Aorta (tissue), 5 donors: ENCODE measurements at regions not wholly inside any gene's neighbourhood (a gene's known extent, or its start where the extent isn't known, plus 50 kb on each side); places are given as distances from the start of the nearest gene placed in this dataset.
A peak's percentile ranks its signal among the peaks of the same experiment; 100 is the strongest.

Experiments used
- ATAC-seq: fragments of 200-7000 bp; cut with Tn5 transposase; one replicate; pipeline ENCODE4 v1.9.1; 2022; ENCODE audit warnings: moderate library complexity; ENCODE audit not compliant: low FRiP score
- DNase-seq, 2 donors: peaks; one replicate each; pipeline ENCODE4 v3.0.0-alpha.2; 2020
- H3K27ac ChIP-seq, 2 donors: one replicate each; pipeline ENCODE4 v1.5.1; 2013; ENCODE audit warnings: low read length in 2 of 2, mild to moderate bottlenecking in 2 of 2, moderate library complexity in 2 of 2, control low read depth in 1 of 2, inconsistent platforms in 1 of 2, low read depth in 1 of 2
- H3K27me3 ChIP-seq, 2 donors: one replicate each; pipeline ENCODE4 v1.6.1; 2013; ENCODE audit warnings: control low read depth in 1 of 2, low read length in 1 of 2, mild to moderate bottlenecking in 1 of 2, moderate library complexity in 1 of 2; ENCODE audit not compliant: insufficient read depth in 2 of 2, control insufficient read depth in 1 of 2
- H3K36me3 ChIP-seq, 2 donors: one replicate each; pipeline ENCODE4 v1.6.1; 2013; ENCODE audit warnings: control low read depth in 1 of 2, low read length in 1 of 2, mild to moderate bottlenecking in 1 of 2; ENCODE audit not compliant: insufficient read depth in 2 of 2, control insufficient read depth in 1 of 2
- H3K4me1 ChIP-seq, 2 donors: one replicate each; pipeline ENCODE4 v1.6.1; 2013; ENCODE audit warnings: low read length in 2 of 2, control low read depth in 1 of 2, mild to moderate bottlenecking in 1 of 2, moderate library complexity in 1 of 2; ENCODE audit not compliant: insufficient read depth in 2 of 2, control insufficient read depth in 1 of 2
- H3K4me3 ChIP-seq, 2 donors: one replicate each; pipeline ENCODE4 v1.5.1; 2013; ENCODE audit warnings: low read length in 2 of 2, control low read depth in 1 of 2, mild to moderate bottlenecking in 1 of 2
- H3K9me3 ChIP-seq: one replicate; pipeline ENCODE4 v1.6.1; 2013; ENCODE audit warnings: mild to moderate bottlenecking, low read length; ENCODE audit not compliant: control insufficient read depth
- WGBS, 2 donors: extraction: QIAGEN DNeasy Blood & Tissue Kit; methylation state at CpG; one replicate each; pipeline ENCODE4 v1.1.7; 2013; 5-methylcytosine and 5-hydroxymethylcytosine counted together
- intact Hi-C, 2 donors: fragments of 100-400 bp; cut with DNase I; formaldehyde crosslinking; loops; one replicate each; pipeline versions ENCODE4 v1.14.2 to v1.15.0; 2022
- donor health status: healthy with polysubstance abuse.
- donor health status: Bipolar disorder and iron deficiency.
- donor health status: DM: no; HTN: no; CAD: no.
- donor health status: DM: no; HTN: no; CAD: no.
- donor health status: DM: yes; HTN: yes; CAD: no.

GRCh38 chr4:17265139-17265538 is 246.8 kb downstream of the QDPR start:
- Histone ChIP-seq H3K9me3 (no peaks in the 10 kb centered on the region), H3K36me3 (no peaks in the 10 kb centered on the region), H3K4me3 (no peak overlapping the region), H3K27ac (no peak overlapping the region), H3K4me1 (no peaks in the 10 kb centered on the region), H3K27me3 (no peaks in the 10 kb centered on the region)
- no peak for DNase-seq
- 85 to 92% methylated on average over 2 of the region's 2 CpGs for WGBS, 2 donors
- ATAC-seq: no peak
- intact Hi-C loops: no loop called here

GRCh38 chr4:17260166-17260907 is 251.6 kb downstream of the QDPR start:
- 83 to 89% methylated on average over 4 of the region's 4 CpGs for WGBS, 2 donors
- DNase-seq (no peak), ATAC-seq (peak; percentile 7)

GRCh38 chr4:17258106-17258505 is 253.8 kb downstream of the QDPR start:
- H3K36me3 ChIP-seq: no peaks in the 10 kb centered on the region
- intact Hi-C loops: no loop called here
- no peak for ATAC-seq
- no peaks in the 10 kb centered on the region for H3K9me3 ChIP-seq
- no peaks in the 10 kb centered on the region for H3K4me1 ChIP-seq
- no peak for DNase-seq
- 94 to 95% methylated on average over 2 of the region's 2 CpGs for WGBS, 2 donors
- H3K4me3 ChIP-seq: no peak overlapping the region
- H3K27me3 ChIP-seq: peaks cover 0 to 2% of the 10 kb centered on the region in 2 donors
- no peak overlapping the region for H3K27ac ChIP-seq

More at GRCh38 chr4:17260166-17260907, 251.6 kb downstream of the QDPR start:
- H3K27ac ChIP-seq: no peak overlapping the region
- no peak overlapping the region for H3K4me3 ChIP-seq
- intact Hi-C loops: no loop called here
- no peaks in the 10 kb centered on the region for H3K9me3 ChIP-seq
- no peaks in the 10 kb centered on the region for H3K27me3 ChIP-seq
- H3K4me1 ChIP-seq: no peaks in the 10 kb centered on the region
- H3K36me3 ChIP-seq: no peaks in the 10 kb centered on the region

- Histone ChIP-seq H3K27ac (no peak overlapping the region), H3K4me3 (no peak overlapping the region), H3K36me3 (no peaks in the 10 kb centered on the region), H3K27me3 (peaks cover 0 to 2% of the 10 kb centered on the region in 2 donors), H3K4me1 (no peaks in the 10 kb centered on the region), H3K9me3 (no peaks in the 10 kb centered on the region)
- intact Hi-C loops: no loop called here
- 90 to 92% methylated on average over 2 of the region's 2 CpGs for WGBS, 2 donors
- ATAC-seq: no peak
- DNase-seq: no peak
Observed at GRCh38 chr4:17252131-17252530, 259.8 kb downstream of the QDPR start.

DNA sequence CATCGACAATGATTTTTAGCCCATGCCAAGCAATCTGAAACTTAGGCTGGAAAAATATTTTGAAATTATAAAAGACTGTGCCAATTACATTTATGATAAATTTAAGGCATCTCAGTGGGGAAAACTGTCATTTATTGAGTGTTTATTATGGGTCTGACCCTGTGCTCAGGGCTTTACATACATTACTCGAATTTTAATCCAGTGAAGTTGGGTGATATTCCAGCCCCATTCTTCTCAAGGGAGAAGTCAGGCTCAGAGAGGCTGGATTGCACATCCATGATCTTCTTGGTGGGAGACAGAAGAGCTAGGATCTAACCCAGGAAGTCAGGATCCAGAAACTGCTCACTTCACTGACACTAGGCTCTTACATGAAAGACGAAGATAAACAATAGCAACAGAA is 260.8 kb downstream of the QDPR start:
- WGBS, 2 donors: 35 to 55% methylated on average over 3 of the region's 3 CpGs
- intact Hi-C loops: no loop called here
- no peak overlapping the region for H3K27ac ChIP-seq
- H3K36me3 ChIP-seq: no peaks in the 10 kb centered on the region
- H3K4me1 ChIP-seq: no peaks in the 10 kb centered on the region
- DNase-seq (no peak), ATAC-seq (no peak)
- H3K27me3 ChIP-seq: peaks cover 0 to 2% of the 10 kb centered on the region in 2 donors
- no peaks in the 10 kb centered on the region for H3K9me3 ChIP-seq
- H3K4me3 ChIP-seq: no peak overlapping the region

- Histone ChIP-seq H3K4me3 (no peak overlapping the region), H3K4me1 (no peaks in the 10 kb centered on the region), H3K27ac (no peak overlapping the region), H3K27me3 (peaks cover 0 to 2% of the 10 kb centered on the region in 2 donors), H3K36me3 (no peaks in the 10 kb centered on the region), H3K9me3 (no peaks in the 10 kb centered on the region)
- 36 to 47% methylated on average over 4 of the region's 4 CpGs for WGBS, 2 donors
- no peak for DNase-seq
- no peak for ATAC-seq
- intact Hi-C loops: no loop called here
Observed at GRCh38 chr4:17250591-17250990, 261.3 kb downstream of the QDPR start.

- intact Hi-C loops: no loop called here
- ATAC-seq (no peak), DNase-seq (no peak)
- H3K9me3 ChIP-seq: no peaks in the 10 kb centered on the region
- no peak overlapping the region for H3K4me3 ChIP-seq
- H3K36me3 ChIP-seq: no peaks in the 10 kb centered on the region
- no peaks in the 10 kb centered on the region for H3K27me3 ChIP-seq
- 66 to 74% methylated on average over 2 of the region's 2 CpGs for WGBS, 2 donors
- H3K27ac ChIP-seq: no peak overlapping the region
- no peaks in the 10 kb centered on the region for H3K4me1 ChIP-seq
Observed at GRCh38 chr4:17246656-17247055, 265.2 kb downstream of the QDPR start.

- Histone ChIP-seq H3K36me3 (no peaks in the 10 kb centered on the region), H3K27ac (no peak overlapping the region), H3K4me1 (no peaks in the 10 kb centered on the region), H3K4me3 (no peak overlapping the region), H3K9me3 (no peaks in the 10 kb centered on the region), H3K27me3 (no peaks in the 10 kb centered on the region)
- intact Hi-C loops: no loop called here
- DNase-seq (no peak), ATAC-seq (no peak)
- WGBS, 2 donors: 51 to 58% methylated on average over 1 of the region's 1 CpG
Observed at GRCh38 chr4:17241835-17242234, 270.1 kb downstream of the QDPR start.

- Histone ChIP-seq H3K4me3 (no peak overlapping the region), H3K27me3 (no peaks in the 10 kb centered on the region), H3K9me3 (no peaks in the 10 kb centered on the region), H3K36me3 (no peaks in the 10 kb centered on the region), H3K27ac (no peak overlapping the region), H3K4me1 (no peaks in the 10 kb centered on the region)
- no peak for ATAC-seq
- 85 to 91% methylated on average over 6 of the region's 6 CpGs for WGBS, 2 donors
- no peak for DNase-seq
- intact Hi-C loops: no loop called here
Observed at GRCh38 chr4:17238633-17239032, 273.3 kb downstream of the QDPR start.
